ENCODE measurements at regions not wholly inside any gene's neighbourhood (a gene's known extent, or its start where the extent isn't known, plus 50 kb on each side); places are given as distances from the start of the nearest gene placed in this dataset.
A peak's percentile ranks its signal among the peaks of the same experiment; 100 is the strongest.

- no peaks in the 10 kb centered on the region for H3K9me3 ChIP-seq (ENCODE audit: control insufficient read depth, insufficient read depth, low read length)
- no peak overlapping the region for H2BK5ac ChIP-seq (ENCODE audit: low read depth, low read length, poor library complexity, severe bottlenecking)
- H2AK9ac ChIP-seq (replicated peaks; ENCODE audit: low read depth, low read length, poor library complexity) = no peak overlapping the region
- H3K4me1 ChIP-seq (ENCODE audit: control insufficient read depth, insufficient read depth, low read length) = no peaks in the 10 kb centered on the region
- H4K5ac ChIP-seq (ENCODE audit: low read depth, low read length) = no peak overlapping the region
- H3K4me2 ChIP-seq (ENCODE audit: low read depth, low read length) = no peak overlapping the region
- H2BK20ac ChIP-seq (ENCODE audit: low read depth, low read length) = no peak overlapping the region
- H2AFZ ChIP-seq (replicated peaks; ENCODE audit: low read length, poor library complexity) = no peak overlapping the region
- in situ Hi-C loops (cut with MboI; ENCODE audit: low sequenced_read_pairs) (no loop called here), dilution Hi-C loops (cut with HindIII; ENCODE audit: low sequenced_read_pairs, unreplicated experiment) (no loop called here), intact Hi-C loops (cut with micrococcal nuclease) (no loop called here)
- H3K9ac ChIP-seq (ENCODE audit: low read depth, low read length) = no peak overlapping the region
- H4K91ac ChIP-seq (ENCODE audit: insufficient read depth, low read depth, low read length) = no peak overlapping the region
- no CpG with 5 or more reads among the region's 2 CpGs for WGBS, 2 experiments (ENCODE audit: extremely low coverage in 2 of 2, insufficient read length in 1 of 2)
- no peak overlapping the region for H3K23ac ChIP-seq (ENCODE audit: low read depth, low read length)
- BruUV-seq (replicated peaks) = no TSS peak
- H3K36me3 ChIP-seq (ENCODE audit: control insufficient read depth, insufficient read depth, low read length) = no peaks in the 10 kb centered on the region
- no peak overlapping the region for H3K4ac ChIP-seq (ENCODE audit: low read depth, low read length)
- no peak for TF ChIP-seq NFE2L2 (IDR thresholded peaks at IDR 0.05; ENCODE audit: low read depth, low read length)
- no peak for TF ChIP-seq MAZ (IDR thresholded peaks at IDR 0.05; ENCODE audit: borderline replicate concordance, low read depth, low read length)
- no peak for TF ChIP-seq CHD1 (IDR thresholded peaks at IDR 0.05; ENCODE audit: low read depth, low read length)
- TF ChIP-seq FOS (IDR thresholded peaks at IDR 0.05; ENCODE audit: low read depth, low read length) = no peak
- no peak for TF ChIP-seq USF2 (IDR thresholded peaks at IDR 0.05; ENCODE audit: low read depth, low read length)
- TF ChIP-seq RAD21 (IDR thresholded peaks at IDR 0.05; ENCODE audit: low read length) = no peak
- TF ChIP-seq RCOR1 (IDR thresholded peaks at IDR 0.05; ENCODE audit: insufficient replicate concordance, low read length) = no peak
- no peak for TF ChIP-seq MXI1 (IDR thresholded peaks at IDR 0.05; ENCODE audit: borderline replicate concordance, low read depth, low read length)
- ChIA-PET POLR2A (ENCODE audit: unreplicated experiment) (no interaction called here), CTCF (interaction anchor here (0.6 kb wide), 1 partner anchor 75 kb away, joined by 3 read pairs; no protein-coding TSS in a partner anchor)
- no peak overlapping the region for H2BK15ac ChIP-seq (ENCODE audit: low read depth, low read length)
- H4K8ac ChIP-seq (ENCODE audit: low read depth in 2 of 2, low read length in 2 of 2) = no peak overlapping the region
- H4K20me1 ChIP-seq (ENCODE audit: insufficient read depth, low read length) = no peaks in the 10 kb centered on the region
- no peak for ATAC-seq (ENCODE audit: low read depth)
- no peak overlapping the region for H3K56ac ChIP-seq (ENCODE audit: extremely low read depth, insufficient read depth, low read length)
- H3K27ac ChIP-seq (ENCODE audit: insufficient read depth, low read length) = no peak overlapping the region
- H3K14ac ChIP-seq (replicated peaks; ENCODE audit: low read depth, low read length) = no peak overlapping the region
- DNase-seq = peak; percentile 1
- H3K9me1 ChIP-seq (ENCODE audit: insufficient read depth, low read length) = no peaks in the 10 kb centered on the region
- no peak overlapping the region for H3K4me3 ChIP-seq (ENCODE audit: insufficient read depth, low read depth, low read length)
- no peaks in the 10 kb centered on the region for H3K27me3 ChIP-seq (ENCODE audit: control insufficient read depth, insufficient read depth, low read length)
- no peaks in the 10 kb centered on the region for H3K79me1 ChIP-seq (ENCODE audit: low read depth in 1 of 2, low read length in 2 of 2)
- H3K18ac ChIP-seq (ENCODE audit: low read depth, low read length) = no peak overlapping the region
- no peak overlapping the region for H2BK120ac ChIP-seq (ENCODE audit: low read depth, low read length)
- H2AK5ac ChIP-seq (ENCODE audit: low read depth, low read length) = no peak overlapping the region
Measured at GRCh38 chr4:179552131-179552530, 2109.9 kb upstream of the AGA start.

Measured in IMR-90 (cell line).